Inflammatory macrophage treated with lipopolysaccharide for 4 hours (primary cell): ENCODE measurements at regions not wholly inside any gene's neighbourhood (a gene's known extent, or its start where the extent isn't known, plus 50 kb on each side); places are given as distances from the start of the nearest gene placed in this dataset.
"Not testable (repeated sequence)": the region's sequence is repeated elsewhere in the genome, so short reads cannot be mapped to it uniquely, and the experiment has no call there.

Experiments
- DNase-seq: peaks from one replicate; pipeline ENCODE4 v3.0.0-alpha.2; 2020

GRCh38 chr16:88252057-88252794 is 130.5 kb upstream of the ZNF469 start:
- DNase-seq, result not testable (repeated sequence)

GRCh38 chr16:88258141-88258540 is 124.6 kb upstream of the ZNF469 start:
- not testable (repeated sequence) for DNase-seq

DNA sequence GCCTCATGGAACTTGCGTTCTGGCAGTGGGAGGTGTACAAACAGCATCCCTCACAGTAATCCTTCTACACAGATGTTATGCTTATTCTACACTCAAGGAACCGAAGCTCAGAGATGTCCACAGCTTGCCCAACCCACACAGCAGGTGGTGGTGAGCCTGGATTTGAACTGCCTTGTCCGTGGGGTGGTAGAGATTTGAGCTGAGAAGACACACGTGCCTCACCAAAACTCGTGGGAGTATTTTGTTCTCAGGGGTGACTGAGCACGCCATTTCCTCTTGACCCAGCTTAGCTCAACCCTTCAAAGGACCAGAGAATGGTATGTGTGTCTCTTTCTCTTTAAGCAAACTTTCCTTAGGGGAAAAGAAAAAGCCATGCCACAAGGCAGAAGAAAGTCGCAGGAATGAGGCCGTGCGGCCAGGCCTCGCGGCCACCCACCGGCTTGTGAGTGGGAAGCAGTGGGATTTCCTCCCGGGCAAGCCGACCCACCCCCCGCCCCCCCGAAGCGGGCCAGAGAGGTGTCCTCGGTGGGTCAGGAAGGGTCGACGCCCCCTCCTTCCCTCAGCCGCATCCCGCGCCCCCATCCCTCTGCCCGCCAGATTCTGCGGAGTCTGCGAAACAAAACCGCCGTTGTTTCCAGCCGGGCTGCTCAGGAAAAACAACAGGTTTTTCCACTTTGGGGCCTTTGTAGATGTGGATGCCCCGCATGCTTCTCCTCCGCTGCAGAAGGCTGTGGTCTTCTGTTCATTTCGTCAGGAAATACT is 123.8 kb upstream of the ZNF469 start:
- not testable (repeated sequence) for DNase-seq

- not testable (repeated sequence) for DNase-seq
These were observed 123.2 kb upstream of the ZNF469 start for GRCh38 chr16:88259538-88259937.

GRCh38 chr16:88260146-88260545 is 122.6 kb upstream of the ZNF469 start:
- DNase-seq, result not testable (repeated sequence)

- DNase-seq, result not testable (repeated sequence)
These were observed 121.7 kb upstream of the ZNF469 start for GRCh38 chr16:88260881-88261665.

DNA sequence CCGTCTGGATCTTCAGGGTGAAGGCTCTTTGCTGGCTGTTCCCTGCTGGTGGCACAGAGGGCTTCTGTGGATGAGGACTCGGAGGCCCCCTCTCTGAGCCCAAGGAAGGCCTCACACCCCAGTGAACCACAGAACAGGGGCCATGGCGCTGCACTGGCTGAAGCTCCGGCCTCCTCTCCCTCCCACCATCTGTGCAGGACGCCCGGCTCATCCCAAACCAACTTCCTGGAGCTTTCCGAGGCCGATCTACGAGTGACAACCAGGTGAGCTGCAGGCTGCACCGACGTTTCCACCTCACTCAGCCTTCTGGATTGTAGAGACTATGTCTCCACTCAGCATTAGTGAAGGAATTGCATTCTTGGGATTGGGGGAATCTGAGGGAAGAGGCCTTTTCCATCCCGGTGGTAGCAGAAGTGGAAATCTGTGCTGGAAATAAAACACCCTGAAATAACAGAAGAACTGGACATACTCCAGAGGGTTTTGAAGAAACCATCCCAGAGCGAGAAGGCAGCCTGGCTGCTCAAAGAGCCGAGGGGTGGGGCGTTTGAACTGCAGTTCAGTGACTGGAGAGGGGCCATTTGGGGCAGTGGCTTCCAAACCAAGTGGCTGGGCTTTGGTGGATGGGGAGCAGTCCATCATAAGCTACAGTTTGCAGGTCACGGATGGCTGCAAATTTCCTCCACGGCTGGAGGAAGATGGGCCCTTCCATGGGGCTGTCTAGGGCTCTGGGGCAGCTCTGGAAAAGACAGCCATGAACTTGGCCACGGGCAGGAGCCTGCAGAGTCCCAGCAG is 120.7 kb upstream of the ZNF469 start:
- DNase-seq, result not testable (repeated sequence)

GRCh38 chr16:88262858-88263563 is 119.7 kb upstream of the ZNF469 start:
- peak; percentile 48 for DNase-seq

GRCh38 chr16:88263681-88264287 is 119.0 kb upstream of the ZNF469 start:
- DNase-seq, result not testable (repeated sequence)

- DNase-seq, result peak; percentile 99
These were observed 118.0 kb upstream of the ZNF469 start for GRCh38 chr16:88264641-88265285.

DNA sequence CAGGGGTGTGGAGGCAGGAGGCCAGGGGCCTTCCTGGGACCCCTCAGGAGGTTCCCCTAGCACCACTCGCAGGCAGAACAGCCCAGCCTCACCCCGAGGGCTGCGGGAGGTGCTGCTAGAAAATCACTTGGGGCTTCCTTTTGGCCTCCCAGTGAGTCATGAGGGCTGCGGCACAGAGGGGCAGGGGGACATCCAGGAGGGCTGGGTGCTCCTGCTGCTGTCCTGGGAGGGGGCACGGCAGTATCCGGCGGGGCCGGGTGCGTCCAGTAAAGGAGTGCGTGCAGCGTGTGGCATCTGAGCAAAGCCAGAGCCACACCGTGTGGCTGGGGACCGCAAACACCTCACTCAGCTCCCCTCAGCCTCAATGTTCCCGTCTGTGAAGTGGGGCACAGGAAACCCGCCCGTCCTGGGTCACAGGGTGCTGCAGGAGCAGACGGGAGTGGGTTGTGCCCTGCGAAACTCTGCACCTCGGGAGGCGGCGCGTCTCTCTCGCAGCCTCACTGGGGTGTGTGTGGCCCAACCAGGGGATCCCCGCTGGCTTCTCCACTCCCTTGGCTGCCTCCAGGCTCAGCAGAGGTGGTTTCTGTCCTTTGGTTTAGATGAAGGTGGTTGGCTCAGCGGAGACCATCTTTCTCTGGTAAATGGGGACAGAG is 117.3 kb upstream of the ZNF469 start:
- DNase-seq, result not testable (repeated sequence)

DNA sequence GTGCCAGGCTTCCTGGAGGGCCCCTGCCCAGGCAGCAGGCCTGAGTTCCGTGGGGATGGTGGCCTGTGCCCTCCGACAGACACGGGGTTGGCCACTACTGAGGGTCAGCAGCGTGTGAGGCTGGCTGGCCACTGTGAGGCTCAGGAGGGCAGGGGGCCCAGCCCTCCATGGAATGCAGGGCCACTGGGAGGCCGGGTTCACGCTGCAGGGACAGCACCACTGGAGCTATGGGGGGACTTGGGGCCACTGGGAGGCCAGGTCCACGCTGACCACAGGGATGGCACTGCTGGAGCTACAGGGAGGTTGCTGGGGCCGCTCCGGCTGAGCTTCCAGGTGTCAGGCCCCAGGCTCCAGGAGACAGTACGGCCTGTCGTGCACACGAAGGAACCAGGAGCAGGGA is 116.7 kb upstream of the ZNF469 start:
- not testable (repeated sequence) for DNase-seq

DNA sequence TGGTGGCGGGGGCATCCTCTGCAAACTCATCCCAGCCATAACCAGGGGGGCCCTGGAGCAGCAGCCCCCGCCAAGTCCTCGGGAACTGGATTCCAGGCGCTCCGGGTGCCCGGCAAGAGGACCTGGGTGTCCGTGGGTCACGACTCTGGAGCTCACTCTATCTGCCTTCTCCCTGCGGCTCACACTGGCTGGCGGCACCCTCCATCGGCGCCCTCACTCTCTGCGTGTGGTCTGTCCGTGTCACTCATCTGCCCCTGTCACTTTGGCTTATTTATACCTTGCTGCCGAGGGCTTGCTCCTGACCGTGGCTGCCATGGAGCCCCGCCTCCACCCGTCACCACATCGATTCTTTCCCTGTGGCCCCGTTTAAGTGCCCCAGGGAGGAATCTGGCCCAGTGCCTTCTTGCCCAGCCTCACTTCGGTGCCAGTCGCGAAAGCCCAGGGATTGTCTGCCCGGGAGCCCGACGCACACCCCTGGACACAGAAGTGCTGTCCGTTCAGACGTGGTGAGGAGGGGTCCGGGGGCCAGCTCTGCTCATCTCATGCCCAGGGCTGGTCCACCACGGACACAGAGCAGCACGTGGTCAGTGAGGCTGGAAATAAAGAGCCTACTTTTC is 115.7 kb upstream of the ZNF469 start:
- not testable (repeated sequence) for DNase-seq

GRCh38 chr16:88268186-88268970 is 114.4 kb upstream of the ZNF469 start:
- peak; percentile 7 for DNase-seq

DNA sequence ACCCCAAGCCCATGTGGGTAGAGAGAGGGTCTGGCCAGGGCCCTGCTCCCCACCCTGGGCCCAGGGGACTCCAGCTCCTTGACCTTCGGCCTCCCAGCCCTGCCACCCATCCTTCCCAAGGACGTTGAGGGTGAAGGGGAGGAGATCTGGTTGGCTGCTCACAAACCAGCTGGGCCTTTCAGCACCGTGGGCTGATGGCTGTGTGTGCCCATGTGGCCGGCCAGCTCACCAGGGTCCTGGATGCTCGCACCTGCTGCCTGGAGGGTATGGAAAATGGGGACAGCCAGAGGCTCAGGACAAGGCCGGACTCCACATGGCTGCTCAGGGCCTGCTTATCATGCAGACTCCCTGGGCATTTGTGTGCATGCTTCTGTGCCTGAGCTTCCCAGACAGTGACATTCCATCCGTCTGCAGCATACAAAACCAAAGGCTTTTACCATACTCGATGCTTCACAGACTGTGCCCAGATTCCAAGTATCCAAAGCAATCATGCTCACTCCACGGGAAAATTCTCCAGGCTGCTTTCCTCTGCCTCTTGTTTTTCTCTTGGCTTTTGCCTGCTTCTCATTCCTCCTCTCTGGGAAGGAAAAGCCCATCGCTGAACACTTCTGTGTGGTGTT is 112.5 kb upstream of the ZNF469 start:
- not testable (repeated sequence) for DNase-seq

DNA sequence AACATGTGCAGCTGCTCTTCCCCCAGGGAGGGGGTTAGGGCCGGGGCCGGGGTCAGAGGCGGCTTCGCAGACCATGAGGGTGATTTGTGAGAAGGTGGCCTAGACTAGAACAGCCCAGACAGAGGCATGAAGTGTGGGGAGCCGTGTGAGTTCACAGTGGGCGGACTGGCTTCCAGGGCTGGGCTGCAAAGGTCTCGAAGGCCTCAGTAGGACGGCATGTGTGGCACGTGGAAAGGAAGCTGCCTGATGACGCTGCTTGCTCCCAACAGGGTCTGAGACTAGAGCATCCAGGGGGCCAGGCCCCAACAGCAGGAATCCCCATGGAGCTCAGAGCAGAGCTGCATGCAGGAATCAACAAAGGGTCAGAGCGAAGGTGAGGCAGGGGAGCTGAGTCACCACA is 111.5 kb upstream of the ZNF469 start:
- not testable (repeated sequence) for DNase-seq

DNA sequence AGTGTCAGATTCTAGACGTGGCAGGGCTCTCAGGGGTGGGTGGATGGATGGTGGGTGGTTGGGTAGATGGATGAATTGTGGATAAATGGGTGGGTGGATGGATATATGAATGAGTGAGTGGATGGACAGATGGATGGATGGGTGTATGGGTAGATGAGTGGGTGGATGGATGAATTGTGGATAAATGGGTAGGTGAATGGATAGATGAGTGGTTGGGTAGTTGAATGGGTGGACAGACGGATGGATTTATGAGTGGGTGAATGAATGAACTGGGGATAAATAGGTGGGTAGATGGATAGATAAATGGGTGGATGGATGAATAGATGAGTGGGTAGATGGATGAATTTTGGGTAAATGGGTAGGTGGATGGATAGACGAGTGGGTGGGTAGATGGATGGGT is 111.0 kb upstream of the ZNF469 start:
- DNase-seq, result not testable (repeated sequence)

DNA sequence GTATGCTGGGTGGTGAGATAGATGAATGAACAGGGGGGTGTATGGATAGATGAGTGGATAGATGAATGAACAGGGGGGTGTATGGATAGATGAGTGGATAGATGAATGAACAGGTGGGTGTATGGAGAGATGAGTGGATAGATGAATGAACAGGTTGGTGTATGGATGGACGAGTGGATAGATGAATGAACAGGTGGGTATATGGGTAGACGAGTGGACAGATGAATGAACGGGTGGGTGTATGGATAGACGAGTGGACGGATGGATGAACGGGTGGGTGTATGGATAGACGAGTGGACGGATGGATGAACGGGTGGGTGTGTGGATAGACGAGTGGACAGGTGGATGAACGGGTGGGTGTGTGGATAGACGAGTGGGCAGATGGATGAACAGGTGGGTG is 110.3 kb upstream of the ZNF469 start:
- not testable (repeated sequence) for DNase-seq
